ENCODE measurements at regions not wholly inside any gene's neighbourhood (a gene's known extent, or its start where the extent isn't known, plus 50 kb on each side); places are given as distances from the start of the nearest gene placed in this dataset. TPM values are rescaled to one million over a fixed set of nuclear protein-coding genes. Genes with fewer than 3 reads are reported as not detected.
A peak's percentile ranks its signal among the peaks of the same experiment; 100 is the strongest.

- Mint-ChIP-seq H3K27ac (no peak overlapping the region), H3K36me3 (no peaks in the 10 kb centered on the region), H3K4me1 (peaks cover 42% of the 10 kb centered on the region), H3K27me3 (peaks cover 40% of the 10 kb centered on the region), H3K9me3 (no peaks in the 10 kb centered on the region), H3K4me3 (no peak overlapping the region)
- POLR2A ChIA-PET: interaction anchor here (1.5 kb wide), 1 partner anchor 45 kb away, joined by 8 read pairs; no protein-coding TSS in a partner anchor
- no peak for ATAC-seq (ENCODE audit: low read depth)
- no peak for DNase-seq
Measured at GRCh38 chr6:33858804-33859505, 55.2 kb upstream of the MLN start.

GRCh38 chr6:33857932-33858475 is 54.2 kb upstream of the MLN start:
- DNase-seq (no peak), ATAC-seq (ENCODE audit: low read depth) (no peak)
- Mint-ChIP-seq H3K9me3 (no peaks in the 10 kb centered on the region), H3K4me1 (peaks cover 41% of the 10 kb centered on the region), H3K4me3 (no peak overlapping the region), H3K27ac (no peak overlapping the region), H3K36me3 (no peaks in the 10 kb centered on the region), H3K27me3 (peaks cover 46% of the 10 kb centered on the region)
- POLR2A ChIA-PET: interaction anchor here (1.5 to 3.8 kb wide), 2 partner anchors 46 kb away, joined by 8 to 27 read pairs; no protein-coding TSS in a partner anchor

- H3K27ac Mint-ChIP-seq: no peak overlapping the region
- H3K9me3 Mint-ChIP-seq: no peaks in the 10 kb centered on the region
- no peak for ATAC-seq (ENCODE audit: low read depth)
- H3K4me1 Mint-ChIP-seq: peaks cover 40% of the 10 kb centered on the region
- DNase-seq: no peak
- H3K36me3 Mint-ChIP-seq: no peaks in the 10 kb centered on the region
- peaks cover 46% of the 10 kb centered on the region for H3K27me3 Mint-ChIP-seq
- H3K4me3 Mint-ChIP-seq: no peak overlapping the region
- POLR2A ChIA-PET: interaction anchor here (0.7 to 3.8 kb wide), 4 partner anchors 40 to 170 kb away, joined by 3 to 27 read pairs (median 3); no protein-coding TSS in a partner anchor
Measured at GRCh38 chr6:33857093-33857931, 53.5 kb upstream of the MLN start.

- DNase-seq (peak; percentile 84), ATAC-seq (ENCODE audit: low read depth) (peak; percentile 75)
- H3K9me3 Mint-ChIP-seq: no peaks in the 10 kb centered on the region
- no peaks in the 10 kb centered on the region for H3K36me3 Mint-ChIP-seq
- no peak overlapping the region for H3K27ac Mint-ChIP-seq
- H3K4me1 Mint-ChIP-seq: peaks cover 34% of the 10 kb centered on the region
- H3K27me3 Mint-ChIP-seq: peaks cover 45% of the 10 kb centered on the region
- POLR2A ChIA-PET: interaction anchor here (0.7 to 3.8 kb wide), 4 partner anchors 40 to 171 kb away, joined by 3 to 27 read pairs (median 3); no protein-coding TSS in a partner anchor
- H3K4me3 Mint-ChIP-seq: peak overlapping the region; percentile 47
Measured at GRCh38 chr6:33856655-33857054, 52.9 kb upstream of the MLN start.

GRCh38 chr6:33856031-33856590 is 52.3 kb upstream of the MLN start:
- Mint-ChIP-seq H3K36me3 (no peaks in the 10 kb centered on the region), H3K27ac (no peak overlapping the region), H3K9me3 (no peaks in the 10 kb centered on the region), H3K4me3 (peak overlapping the region; percentile 47), H3K4me1 (peaks cover 28% of the 10 kb centered on the region), H3K27me3 (peaks cover 44% of the 10 kb centered on the region)
- ATAC-seq (ENCODE audit: low read depth) (no peak), DNase-seq (no peak)
- POLR2A ChIA-PET: interaction anchor here (0.7 to 3.8 kb wide), 4 partner anchors 39 to 171 kb away, joined by 3 to 27 read pairs (median 3); no protein-coding TSS in a partner anchor

- ATAC-seq (ENCODE audit: low read depth) (no peak), DNase-seq (no peak)
- H3K27me3 Mint-ChIP-seq: peaks cover 41% of the 10 kb centered on the region
- H3K27ac Mint-ChIP-seq: peak overlapping the region; percentile 40
- POLR2A ChIA-PET: interaction anchor here (3.8 kb wide), 1 partner anchor 50 kb away, joined by 27 read pairs; no protein-coding TSS in a partner anchor
- no peaks in the 10 kb centered on the region for H3K9me3 Mint-ChIP-seq
- H3K36me3 Mint-ChIP-seq: no peaks in the 10 kb centered on the region
- H3K4me3 Mint-ChIP-seq: no peak overlapping the region
- peaks cover 22% of the 10 kb centered on the region for H3K4me1 Mint-ChIP-seq
Measured at GRCh38 chr6:33854572-33855030, 50.8 kb upstream of the MLN start.

- Mint-ChIP-seq H3K36me3 (no peaks in the 10 kb centered on the region), H3K27ac (no peak overlapping the region), H3K27me3 (peaks cover 38% of the 10 kb centered on the region), H3K4me1 (peaks cover 22% of the 10 kb centered on the region), H3K9me3 (no peaks in the 10 kb centered on the region), H3K4me3 (no peak overlapping the region)
- no peak for DNase-seq
- ATAC-seq (ENCODE audit: low read depth): no peak
- POLR2A ChIA-PET: no interaction called here
Measured at GRCh38 chr6:33853736-33854135, 49.9 kb upstream of the MLN start.

Small RNA genes lying in the stretch of these regions (microRNA-seq; reads per million reads assigned to microRNA genes)
- not detected for gene MIR7159

Data from activated naive CD8-positive, alpha-beta T cell treated with anti-CD3 and anti-CD28 coated beads, Interleukin-2, amount 10 ng/mL, durations not matched to agents 7 days and 5 days (primary cell).